ENCODE measurements at regions not wholly inside any gene's neighbourhood (a gene's known extent, or its start where the extent isn't known, plus 50 kb on each side); places are given as distances from the start of the nearest gene placed in this dataset.

DNA sequence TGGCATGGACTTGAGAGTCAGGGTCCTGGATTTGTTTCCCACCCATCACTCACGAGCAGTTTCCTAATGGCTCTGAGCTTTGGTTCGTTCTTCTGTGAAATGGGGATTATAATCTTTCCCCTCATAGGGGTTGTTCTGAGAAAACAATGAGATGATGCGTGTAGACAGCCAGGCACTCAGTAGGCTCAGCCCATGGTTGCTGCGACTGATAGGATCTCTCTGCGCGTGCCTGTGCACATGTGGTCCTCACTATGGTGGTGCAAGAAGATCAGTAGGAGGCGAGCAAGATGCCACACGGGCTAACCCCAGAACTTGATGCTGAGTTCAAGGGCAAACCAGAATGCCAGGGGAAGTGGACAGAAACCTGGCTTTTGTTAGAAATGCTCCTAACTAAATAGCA lies 153.5 kb upstream of the KCNG1 start:
- no peak overlapping the region for H3K4me3 ChIP-seq (ENCODE audit: control insufficient read depth, low read depth, low read length)
- no peak for DNase-seq (ENCODE audit: low read depth)
- TF ChIP-seq, protein P1, sequence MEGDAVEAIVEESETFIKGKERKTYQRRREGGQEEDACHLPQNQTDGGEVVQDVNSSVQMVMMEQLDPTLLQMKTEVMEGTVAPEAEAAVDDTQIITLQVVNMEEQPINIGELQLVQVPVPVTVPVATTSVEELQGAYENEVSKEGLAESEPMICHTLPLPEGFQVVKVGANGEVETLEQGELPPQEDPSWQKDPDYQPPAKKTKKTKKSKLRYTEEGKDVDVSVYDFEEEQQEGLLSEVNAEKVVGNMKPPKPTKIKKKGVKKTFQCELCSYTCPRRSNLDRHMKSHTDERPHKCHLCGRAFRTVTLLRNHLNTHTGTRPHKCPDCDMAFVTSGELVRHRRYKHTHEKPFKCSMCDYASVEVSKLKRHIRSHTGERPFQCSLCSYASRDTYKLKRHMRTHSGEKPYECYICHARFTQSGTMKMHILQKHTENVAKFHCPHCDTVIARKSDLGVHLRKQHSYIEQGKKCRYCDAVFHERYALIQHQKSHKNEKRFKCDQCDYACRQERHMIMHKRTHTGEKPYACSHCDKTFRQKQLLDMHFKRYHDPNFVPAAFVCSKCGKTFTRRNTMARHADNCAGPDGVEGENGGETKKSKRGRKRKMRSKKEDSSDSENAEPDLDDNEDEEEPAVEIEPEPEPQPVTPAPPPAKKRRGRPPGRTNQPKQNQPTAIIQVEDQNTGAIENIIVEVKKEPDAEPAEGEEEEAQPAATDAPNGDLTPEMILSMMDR (IDR thresholded peaks at IDR 0.05; ENCODE audit: control insufficient read depth, insufficient read depth, low read depth, low read length, missing control alignments), result no peak

DNA sequence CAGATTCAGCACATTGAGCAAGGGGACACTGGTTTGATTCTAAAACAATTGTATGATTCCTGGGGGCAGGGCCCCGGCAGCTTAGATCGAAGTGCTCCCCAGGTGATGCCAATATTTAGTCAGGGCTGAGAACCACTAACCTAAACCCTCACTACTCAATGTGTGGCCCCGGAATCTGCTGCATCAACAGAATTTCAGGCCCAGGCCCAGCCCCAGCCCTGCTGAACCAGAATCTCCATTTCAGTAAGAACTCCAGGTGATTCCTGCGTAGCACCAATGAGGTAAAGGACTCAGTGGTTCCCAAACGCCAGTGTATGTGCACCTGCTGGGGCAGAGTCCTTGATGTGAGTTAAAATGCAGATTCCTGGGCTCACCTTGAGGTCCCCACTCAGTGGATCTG lies 152.8 kb upstream of the KCNG1 start:
- H3K4me3 ChIP-seq (ENCODE audit: control insufficient read depth, low read depth, low read length), result no peak overlapping the region
- no peak for DNase-seq (ENCODE audit: low read depth)
- TF ChIP-seq, protein P1 (IDR thresholded peaks at IDR 0.05; ENCODE audit: control insufficient read depth, insufficient read depth, low read depth, low read length, missing control alignments), result no peak

DNA sequence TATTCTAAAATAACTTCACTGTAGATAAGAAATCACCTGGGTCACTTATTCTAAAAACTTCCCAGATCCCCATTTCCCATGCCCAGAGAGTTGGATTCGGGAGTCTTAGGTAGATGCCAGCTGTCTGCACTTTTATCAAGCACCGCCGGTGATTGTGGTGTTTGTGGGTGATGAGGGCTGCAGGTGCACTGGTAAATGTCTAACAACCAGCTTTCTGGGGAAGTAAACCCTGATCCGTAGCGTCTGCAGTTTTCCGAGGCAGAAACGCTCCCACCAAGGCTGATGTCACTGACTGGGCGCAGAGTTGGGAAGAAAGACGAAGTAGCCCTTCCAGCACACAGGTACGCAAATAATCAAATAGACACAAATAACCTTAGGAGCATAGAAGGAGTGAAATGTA lies 152.2 kb upstream of the KCNG1 start:
- TF ChIP-seq, protein P1 (IDR thresholded peaks at IDR 0.05; ENCODE audit: control insufficient read depth, insufficient read depth, low read depth, low read length, missing control alignments), result no peak
- no peak for DNase-seq (ENCODE audit: low read depth)
- no peak overlapping the region for H3K4me3 ChIP-seq (ENCODE audit: control insufficient read depth, low read depth, low read length)

DNA sequence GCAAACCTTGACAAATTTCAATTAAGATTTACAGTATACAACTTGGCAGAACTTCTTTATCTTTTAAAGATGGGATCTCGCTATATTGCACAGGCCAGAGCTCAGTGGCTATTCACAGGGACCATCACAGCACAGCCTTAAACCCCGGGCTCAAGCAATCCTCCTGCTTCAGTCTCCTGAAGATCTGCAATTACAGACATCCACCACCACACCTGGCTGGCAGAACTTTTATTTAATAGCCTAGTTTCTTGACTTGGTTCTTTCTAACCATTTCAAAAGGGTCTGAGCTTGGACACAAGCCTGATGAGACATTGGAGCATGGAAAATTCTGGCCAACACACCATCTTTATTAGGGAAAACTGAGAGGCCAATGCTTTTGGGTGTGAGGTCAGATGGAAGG lies 151.6 kb upstream of the KCNG1 start:
- TF ChIP-seq, protein P1 (IDR thresholded peaks at IDR 0.05; ENCODE audit: control insufficient read depth, insufficient read depth, low read depth, low read length, missing control alignments), result no peak
- no peak for DNase-seq (ENCODE audit: low read depth)
- H3K4me3 ChIP-seq (ENCODE audit: control insufficient read depth, low read depth, low read length), result no peak overlapping the region

DNA sequence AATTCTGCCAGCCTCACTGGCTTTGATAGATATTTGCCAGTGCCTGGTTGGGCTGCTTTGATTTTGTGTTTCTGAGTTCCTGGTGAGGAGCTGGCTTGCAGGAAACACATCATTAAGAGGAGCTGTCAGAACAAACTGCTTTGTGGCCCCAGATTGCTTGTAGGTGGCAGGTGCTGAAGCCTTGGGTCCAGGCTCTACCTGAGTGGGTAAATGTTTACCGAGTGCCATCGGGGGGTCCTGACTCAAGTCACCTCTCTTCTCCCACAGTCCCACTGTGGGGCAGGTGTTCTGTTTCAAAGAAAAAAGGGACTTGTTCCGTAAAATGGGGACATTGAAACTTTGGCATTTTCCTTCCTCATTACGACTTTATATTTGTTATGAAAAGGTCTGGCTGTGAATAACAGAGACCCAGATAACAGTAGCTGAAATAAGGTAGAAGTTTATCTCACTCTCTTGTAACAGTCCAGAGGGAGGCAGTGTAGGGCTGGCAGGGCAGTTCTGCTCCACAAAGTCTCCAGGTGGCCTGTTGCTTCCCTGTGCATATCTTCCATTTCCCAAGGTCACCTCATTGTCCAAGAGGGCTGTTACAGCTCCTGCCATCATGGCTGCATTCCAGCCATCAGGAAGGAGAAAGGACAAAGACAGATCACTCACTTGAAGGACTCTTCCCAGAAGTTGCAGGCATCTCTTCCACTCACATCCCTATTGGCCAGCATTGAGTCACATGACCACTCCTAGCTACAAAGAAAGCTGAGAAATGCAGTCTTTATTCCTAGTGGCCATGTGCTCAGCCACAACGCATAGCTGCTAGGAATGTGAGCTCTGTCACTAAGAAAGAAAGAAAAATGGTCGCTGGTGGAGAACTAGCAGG lies 149.9 kb upstream of the KCNG1 start:
- DNase-seq (ENCODE audit: low read depth), result no peak
- TF ChIP-seq, protein P1 (IDR thresholded peaks at IDR 0.05; ENCODE audit: control insufficient read depth, insufficient read depth, low read depth, low read length, missing control alignments), result no peak

DNA sequence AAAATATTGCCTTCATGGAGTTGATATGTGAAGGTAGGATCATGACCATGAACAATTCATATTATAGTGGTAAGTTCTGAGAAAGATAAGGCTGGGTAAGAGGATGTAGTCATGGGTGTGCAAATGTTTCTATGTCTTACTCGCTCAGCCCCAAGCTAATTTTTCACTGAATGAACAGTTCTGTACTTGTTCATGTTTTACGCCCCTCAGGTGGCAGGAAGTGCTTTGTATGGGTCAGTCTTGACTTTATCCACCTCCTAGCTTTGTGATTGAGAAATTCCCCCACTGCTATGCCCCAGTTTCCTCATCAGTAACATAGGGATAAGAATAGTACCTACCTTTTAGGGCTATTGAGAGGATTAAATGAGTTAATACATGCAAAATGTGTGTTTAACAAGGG lies 148.2 kb upstream of the KCNG1 start:
- TF ChIP-seq, protein P1 (IDR thresholded peaks at IDR 0.05; ENCODE audit: control insufficient read depth, insufficient read depth, low read depth, low read length, missing control alignments), result no peak
- H3K4me3 ChIP-seq (ENCODE audit: control insufficient read depth, low read depth, low read length), result no peak overlapping the region
- DNase-seq (ENCODE audit: low read depth), result no peak

More for the DNA sequence above, 149.9 kb upstream of the KCNG1 start:
- H3K4me3 ChIP-seq (ENCODE audit: control insufficient read depth, low read depth, low read length), result no peak overlapping the region

Measured in AG09309 (cell line).